Neural cell (in vitro differentiated cells): ENCODE measurements at regions not wholly inside any gene's neighbourhood (a gene's known extent, or its start where the extent isn't known, plus 50 kb on each side); places are given as distances from the start of the nearest gene placed in this dataset.

Experiments used
- H2AFZ ChIP-seq: fragments of 200-600, 300-800 bp; sonication (generic), shearing (Covaris generic); 2 replicates; pipeline ENCODE4 v1.6.0; 2014; ENCODE audit warnings: low read depth, mild to moderate bottlenecking, antibody characterized with exemption, low read length, moderate library complexity
- H3F3A ChIP-seq: fragments of 200-600 bp; shearing (Covaris generic); 2 replicates; pipeline ENCODE4 v1.6.1; 2016; ENCODE audit warnings: mild to moderate bottlenecking, moderate library complexity, mixed read lengths, antibody characterized with exemption, low read length; ENCODE audit not compliant: insufficient read depth, poor library complexity, severe bottlenecking
- H3K27ac ChIP-seq: fragments of 200-600, 300-800 bp; sonication (generic), shearing (Covaris generic); 2 replicates; pipeline ENCODE4 v1.5.1; 2014; ENCODE audit warnings: mild to moderate bottlenecking, low read length, moderate library complexity
- H3K27me3 ChIP-seq: fragments of 300-800, 200-600 bp; sonication (generic), shearing (Covaris generic); 2 replicates; pipeline ENCODE4 v1.6.0; 2014; ENCODE audit warnings: mild to moderate bottlenecking, low read depth, low read length, moderate library complexity; ENCODE audit not compliant: insufficient read depth
- H3K36me3 ChIP-seq: fragments of 300-800, 200-600 bp; sonication (generic), shearing (Covaris generic); 2 replicates; pipeline ENCODE4 v1.5.1; 2014; ENCODE audit warnings: mild to moderate bottlenecking, antibody characterized with exemption, low read length, moderate library complexity; ENCODE audit not compliant: insufficient read depth
- H3K4me2 ChIP-seq: fragments of 300-800, 200-600 bp; sonication (generic), shearing (Covaris generic); 2 replicates; pipeline ENCODE4 v1.6.0; 2014; ENCODE audit warnings: mild to moderate bottlenecking, low read length
- H3K4me3 ChIP-seq: fragments of 300-800, 200-600 bp; sonication (generic), shearing (Covaris generic); 2 replicates; pipeline ENCODE4 v1.5.1; 2014; ENCODE audit warnings: mild to moderate bottlenecking, low read length, moderate library complexity
- H3K79me2 ChIP-seq: fragments of 200-600 bp; shearing (Covaris generic); replicated peaks from 2 replicates; pipeline ENCODE4 v1.6.0; 2014; ENCODE audit warnings: mild to moderate bottlenecking, low read length, moderate library complexity; ENCODE audit not compliant: insufficient read depth
- H3K9ac ChIP-seq: fragments of 300-800, 200-600 bp; sonication (generic), shearing (Covaris generic); 2 replicates; pipeline ENCODE4 v1.6.1; 2016; ENCODE audit warnings: mild to moderate bottlenecking, low read length, mixed read lengths
- H3K9me2 ChIP-seq: fragments of 200-600 bp; shearing (Covaris generic); 2 replicates; pipeline ENCODE4 v1.6.1; 2016; ENCODE audit warnings: mild to moderate bottlenecking, low read length, mixed read lengths; ENCODE audit not compliant: insufficient read depth
- H3K9me3 ChIP-seq: fragments of 200-600, 300-800 bp; sonication (generic), shearing (Covaris generic); 2 replicates; pipeline ENCODE4 v1.6.1; 2016; ENCODE audit warnings: mild to moderate bottlenecking, mixed run types, low read length, moderate library complexity, mixed read lengths
- H4K20me1 ChIP-seq: fragments of 200-600 bp; shearing (Covaris generic); 2 replicates; pipeline ENCODE4 v1.6.1; 2016; ENCODE audit warnings: mild to moderate bottlenecking, mixed run types; ENCODE audit not compliant: insufficient read depth
- CTCF ChIP-seq: fragments of 450-650 bp; IDR thresholded peaks from 2 replicates; pipeline ENCODE4 v1.5.1; 2014; ENCODE audit warnings: antibody characterized with exemption, mild to moderate bottlenecking, moderate library complexity; ENCODE audit not compliant: poor library complexity, severe bottlenecking
- EP300 ChIP-seq: fragments of 450-650 bp; conservative IDR thresholded peaks from 2 replicates; pipeline ENCODE4 v1.6.1; 2014; ENCODE audit warnings: antibody characterized with exemption, mild to moderate bottlenecking, moderate library complexity; ENCODE audit not compliant: poor library complexity, severe bottlenecking
- EZH2 ChIP-seq: fragments of 200-600, 300-800 bp; shearing (Covaris generic), sonication (generic); IDR thresholded peaks from 2 replicates; pipeline ENCODE4 v1.6.1; 2014; ENCODE audit warnings: antibody characterized with exemption, low read length, borderline replicate concordance, mild to moderate bottlenecking; ENCODE audit not compliant: insufficient read depth, poor library complexity, severe bottlenecking
- MXI1 ChIP-seq: fragments of 450-650 bp; conservative IDR thresholded peaks from 2 replicates; pipeline ENCODE4 v1.6.1; 2014; ENCODE audit warnings: antibody characterized with exemption, mild to moderate bottlenecking; ENCODE audit not compliant: poor library complexity, severe bottlenecking
- POLR2AphosphoS5 ChIP-seq: IDR thresholded peaks from 2 replicates; pipeline ENCODE4 v1.6.1; 2012
- RAD21 ChIP-seq: fragments of 450-650 bp; conservative IDR thresholded peaks from 2 replicates; pipeline ENCODE4 v1.6.1; 2014; ENCODE audit warnings: antibody characterized with exemption, mild to moderate bottlenecking, moderate library complexity
- REST ChIP-seq: IDR thresholded peaks from 2 replicates; pipeline ENCODE4 v1.6.1; 2012; ENCODE audit warnings: borderline replicate concordance
- SMC3 ChIP-seq: fragments of 450-650 bp; conservative IDR thresholded peaks from 2 replicates; pipeline ENCODE4 v1.6.1; 2014; ENCODE audit warnings: antibody characterized with exemption, mild to moderate bottlenecking, moderate library complexity; ENCODE audit not compliant: poor library complexity
- TAF1 ChIP-seq: IDR thresholded peaks from 2 replicates; pipeline ENCODE4 v1.6.1; 2012; ENCODE audit warnings: low read depth

GRCh38 chr5:156154757-156155156, 172.2 kb upstream of the SGCD start:
- no peaks in the 10 kb centered on the region for H3F3A ChIP-seq
- no peaks in the 10 kb centered on the region for H3K27me3 ChIP-seq
- no peak for TF ChIP-seq REST
- no peak for TF ChIP-seq EZH2
- TF ChIP-seq RAD21 = no peak
- no peak for TF ChIP-seq CTCF
- TF ChIP-seq TAF1 = no peak
- TF ChIP-seq MXI1 = no peak
- no peak for TF ChIP-seq SMC3
- no peak for TF ChIP-seq EP300
- no peak for TF ChIP-seq POLR2AphosphoS5
- no peaks in the 10 kb centered on the region for H3K9me3 ChIP-seq
- H4K20me1 ChIP-seq = no peaks in the 10 kb centered on the region
- no peak overlapping the region for H3K27ac ChIP-seq
- H3K9me2 ChIP-seq = no peaks in the 10 kb centered on the region
- no peaks in the 10 kb centered on the region for H3K79me2 ChIP-seq
- H3K4me2 ChIP-seq = no peak overlapping the region
- H2AFZ ChIP-seq = no peak overlapping the region
- no peak overlapping the region for H3K4me3 ChIP-seq
- H3K36me3 ChIP-seq = no peaks in the 10 kb centered on the region
- H3K9ac ChIP-seq = no peak overlapping the region

DNA sequence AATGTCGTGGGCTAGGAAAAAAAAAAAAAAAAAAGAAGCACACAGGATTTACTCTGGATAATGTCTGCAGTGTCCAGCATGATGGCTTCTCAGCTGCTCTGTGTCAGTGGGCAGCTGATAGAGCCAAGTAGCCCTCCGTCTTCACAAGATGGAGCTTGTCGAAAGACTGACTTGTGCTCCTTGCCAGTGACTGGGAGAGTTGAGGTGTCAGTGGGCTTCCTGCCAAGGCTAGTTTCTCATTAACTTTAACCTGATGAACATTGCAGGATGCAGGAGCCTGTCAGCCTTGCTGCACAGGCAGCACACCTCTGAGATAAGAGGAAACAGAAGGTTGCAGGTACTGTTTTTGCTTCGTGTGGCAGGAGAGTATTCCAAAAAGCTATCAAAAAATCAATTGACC, 171.4 kb upstream of the SGCD start:
- Histone ChIP-seq H3K27me3 (no peaks in the 10 kb centered on the region), H4K20me1 (no peaks in the 10 kb centered on the region), H2AFZ (no peak overlapping the region), H3K9me3 (no peaks in the 10 kb centered on the region), H3K36me3 (no peaks in the 10 kb centered on the region), H3K4me3 (no peak overlapping the region), H3K9me2 (no peaks in the 10 kb centered on the region), H3K27ac (no peak overlapping the region), H3F3A (no peaks in the 10 kb centered on the region), H3K9ac (no peak overlapping the region), H3K4me2 (no peak overlapping the region), H3K79me2 (no peaks in the 10 kb centered on the region)
- TF ChIP-seq SMC3 = no peak
- TF ChIP-seq POLR2AphosphoS5 = no peak
- no peak for TF ChIP-seq EZH2
- no peak for TF ChIP-seq CTCF
- TF ChIP-seq RAD21 = no peak
- no peak for TF ChIP-seq TAF1
- TF ChIP-seq EP300 = no peak
- TF ChIP-seq REST = no peak
- no peak for TF ChIP-seq MXI1
